ENCODE measurements at regions not wholly inside any gene's neighbourhood (a gene's known extent, or its start where the extent isn't known, plus 50 kb on each side); places are given as distances from the start of the nearest gene placed in this dataset.
"Not testable (repeated sequence)": the region's sequence is repeated elsewhere in the genome, so short reads cannot be mapped to it uniquely, and the experiment has no call there.

DNA sequence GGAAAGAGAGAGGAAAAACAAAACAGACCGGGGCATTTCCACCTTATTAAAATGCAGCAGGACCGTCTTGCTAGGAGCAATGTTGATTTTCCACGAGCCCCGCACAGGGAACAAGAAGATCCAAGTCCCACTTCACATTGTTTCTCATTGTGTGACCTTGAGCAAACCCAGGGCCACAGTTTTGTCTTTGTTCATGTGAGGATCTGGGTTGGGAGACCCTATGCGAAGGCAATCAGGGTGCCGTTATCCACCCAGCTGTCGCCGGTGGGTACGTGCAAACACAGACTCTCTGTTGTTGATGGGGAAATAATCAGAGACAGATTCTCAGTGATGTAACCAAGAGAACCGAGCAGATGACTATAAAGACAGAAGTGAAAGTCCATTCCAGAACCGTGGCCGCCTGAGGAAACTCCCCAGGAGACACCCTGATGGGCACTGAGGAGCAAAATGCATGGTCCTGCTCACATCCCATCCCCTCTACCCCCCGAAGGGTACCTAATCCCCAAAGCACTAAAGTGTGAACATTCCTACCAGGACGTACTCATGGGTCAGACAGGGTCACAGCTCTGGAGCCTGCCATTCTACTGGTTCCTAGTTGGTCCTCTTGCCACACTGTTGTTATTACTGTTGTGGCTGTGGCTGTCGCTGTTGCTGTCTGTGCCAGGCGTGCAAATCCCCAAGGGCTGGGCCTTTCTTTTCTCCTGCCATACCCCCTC, 102.7 kb upstream of the RBPJ start:
- no peak for DNase-seq

- no peak for DNase-seq
These were observed 101.9 kb upstream of the RBPJ start for GRCh38 chr4:26218677-26219605.

GRCh38 chr4:26220696-26221095, 100.1 kb upstream of the RBPJ start:
- no peak for DNase-seq

DNA sequence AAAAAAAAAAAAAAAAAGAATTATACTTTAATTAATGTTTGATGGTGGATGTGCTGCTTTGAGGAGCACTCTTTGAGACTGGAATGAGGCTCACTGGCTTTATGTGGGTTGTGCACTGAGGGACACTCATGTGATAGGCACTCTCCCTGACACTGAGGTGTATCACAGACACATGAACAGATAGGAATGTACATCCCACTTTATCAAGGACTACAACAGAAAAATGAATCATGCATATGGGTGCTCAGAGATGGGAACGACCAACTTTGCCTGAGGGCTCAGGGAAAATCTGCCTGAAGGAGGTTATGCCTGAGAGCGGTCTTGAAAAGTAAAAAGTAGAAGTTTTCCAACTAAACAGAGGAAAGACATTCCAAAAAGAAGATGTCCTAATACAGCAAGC, 97.7 kb upstream of the RBPJ start:
- no peak for DNase-seq

GRCh38 chr4:26226629-26227376, 94.0 kb upstream of the RBPJ start:
- no peak for DNase-seq

DNA sequence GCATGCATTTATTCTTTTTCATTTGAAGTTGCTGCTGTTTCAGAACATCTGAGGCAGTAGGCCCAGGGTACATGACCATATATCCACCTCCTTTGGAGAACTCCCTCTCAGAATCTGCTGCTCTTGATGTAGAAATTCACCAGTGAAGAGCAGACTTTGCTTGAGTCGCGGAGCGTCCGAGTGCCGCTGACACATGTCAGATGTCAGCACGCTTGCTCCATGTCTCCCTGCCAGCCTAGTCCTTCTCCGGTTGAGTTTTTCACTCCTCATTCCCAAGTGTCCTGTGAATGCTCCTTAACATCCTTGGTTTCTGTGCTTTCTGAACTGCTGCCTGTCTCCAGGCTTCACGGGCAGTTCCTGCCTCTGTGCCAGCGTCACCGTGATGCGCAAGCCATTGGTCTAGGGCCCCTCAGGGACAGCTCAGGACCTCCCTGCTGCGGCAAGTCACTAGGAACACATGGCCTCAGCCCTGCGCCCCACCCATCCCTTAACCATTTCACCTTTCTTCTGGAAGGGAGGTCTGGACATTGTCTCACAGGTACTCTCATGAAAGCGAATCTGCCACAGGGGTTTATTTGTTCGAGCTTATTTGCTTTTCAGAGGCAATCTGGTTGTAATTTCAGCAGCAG, 93.1 kb upstream of the RBPJ start:
- DNase-seq, result no peak

GRCh38 chr4:26228883-26229282, 91.9 kb upstream of the RBPJ start:
- no peak for DNase-seq

GRCh38 chr4:26229974-26230373, 90.8 kb upstream of the RBPJ start:
- no peak for DNase-seq

DNA sequence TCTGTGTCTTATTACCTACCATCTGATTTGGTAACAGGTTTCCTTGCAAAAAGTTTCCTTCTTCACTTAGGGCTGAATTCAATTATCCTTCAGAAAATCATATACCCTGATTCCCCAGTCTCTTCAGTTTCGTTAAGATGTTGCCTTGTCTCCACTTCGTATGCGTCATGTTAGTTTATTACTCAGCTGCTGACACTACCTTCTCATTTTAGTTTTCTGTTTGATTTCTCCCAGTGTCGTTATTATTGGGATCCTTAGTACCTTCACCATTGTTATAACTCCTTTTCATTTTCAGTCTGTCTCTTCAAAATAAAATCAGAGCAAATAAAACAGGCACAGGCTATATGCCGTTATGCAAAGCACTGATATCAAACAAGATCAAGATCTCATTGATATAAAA, 87.5 kb upstream of the RBPJ start:
- no peak for DNase-seq

- DNase-seq, result no peak
These were observed 85.3 kb upstream of the RBPJ start for GRCh38 chr4:26235500-26235899.

DNA sequence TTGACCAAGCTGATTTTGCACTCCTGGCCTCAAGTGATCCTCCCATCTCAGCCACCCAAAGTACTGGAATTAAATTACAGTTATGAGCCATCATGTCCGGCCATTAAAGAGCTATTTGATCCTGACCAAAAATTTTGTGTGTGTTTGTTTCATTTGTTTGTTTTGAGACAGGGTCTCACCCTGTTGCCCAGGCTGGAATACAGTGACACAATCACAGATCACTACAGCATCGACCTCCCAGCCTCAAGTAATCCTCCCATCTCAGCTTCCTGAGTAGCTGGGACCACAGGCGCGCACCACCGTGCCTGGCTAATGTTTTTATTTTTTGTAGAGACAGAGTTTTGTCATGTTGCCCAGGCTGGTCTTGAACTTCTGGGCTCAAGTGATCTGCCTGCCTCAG, 82.9 kb upstream of the RBPJ start:
- no peak for DNase-seq

DNA sequence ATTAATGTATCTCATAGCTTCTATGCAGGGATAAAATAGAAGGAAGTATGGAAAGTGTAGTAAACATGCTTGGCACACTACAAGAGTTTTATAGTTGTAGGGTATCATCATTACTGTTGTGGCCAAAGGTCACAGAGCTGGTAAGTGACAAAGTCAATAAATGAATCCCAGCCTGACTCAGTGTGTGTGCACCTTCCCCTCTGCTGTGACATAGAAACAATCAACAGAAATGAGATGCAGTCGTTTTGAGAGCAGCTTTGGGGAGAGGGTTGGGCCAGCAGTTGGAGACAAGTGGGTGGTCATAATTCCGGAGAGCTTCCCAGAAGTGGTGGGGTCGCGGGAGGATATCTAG, 82.4 kb upstream of the RBPJ start:
- DNase-seq, result no peak

DNA sequence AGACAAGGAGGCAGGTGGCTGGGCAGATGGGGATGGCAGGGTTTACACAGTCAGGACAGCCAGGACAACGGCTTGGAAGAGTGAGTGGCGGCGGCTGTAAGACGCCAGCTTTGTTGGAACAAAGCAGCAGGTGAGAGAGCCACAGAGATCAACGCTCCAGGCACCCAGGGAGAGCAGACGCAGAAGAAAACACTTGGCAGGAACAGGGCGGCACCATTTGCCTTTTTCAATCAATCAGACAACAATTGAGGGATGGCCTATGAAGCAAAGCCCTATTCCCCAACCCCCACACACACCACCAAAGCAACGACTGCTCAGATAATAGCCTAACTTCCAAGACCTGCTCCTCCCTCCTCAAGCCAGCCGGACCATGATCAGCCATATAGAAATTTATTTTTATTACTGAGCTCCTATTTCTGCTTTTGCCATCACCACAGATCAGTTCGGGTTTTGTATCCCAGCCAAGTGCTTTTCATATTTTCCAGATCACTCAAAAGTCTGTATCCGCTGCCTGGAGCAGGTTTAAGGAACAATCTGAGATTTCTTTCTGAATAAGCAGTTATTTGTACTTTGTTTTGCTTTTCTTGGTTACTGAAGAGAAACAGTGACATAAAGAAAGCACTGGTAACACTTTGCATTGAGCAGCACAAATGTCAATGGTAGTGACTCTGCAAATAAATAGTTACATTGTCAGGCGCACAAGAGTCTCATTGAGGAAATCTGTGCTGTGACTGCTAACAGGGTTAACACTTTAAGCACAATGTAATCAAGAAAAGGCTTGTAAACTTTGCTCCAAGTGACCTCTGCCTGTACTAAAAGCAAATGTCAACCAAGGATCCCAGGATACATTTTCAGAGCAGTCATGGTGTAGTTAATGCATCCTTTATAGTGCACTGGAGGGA, 81.8 kb upstream of the RBPJ start:
- DNase-seq, result no peak

DNA sequence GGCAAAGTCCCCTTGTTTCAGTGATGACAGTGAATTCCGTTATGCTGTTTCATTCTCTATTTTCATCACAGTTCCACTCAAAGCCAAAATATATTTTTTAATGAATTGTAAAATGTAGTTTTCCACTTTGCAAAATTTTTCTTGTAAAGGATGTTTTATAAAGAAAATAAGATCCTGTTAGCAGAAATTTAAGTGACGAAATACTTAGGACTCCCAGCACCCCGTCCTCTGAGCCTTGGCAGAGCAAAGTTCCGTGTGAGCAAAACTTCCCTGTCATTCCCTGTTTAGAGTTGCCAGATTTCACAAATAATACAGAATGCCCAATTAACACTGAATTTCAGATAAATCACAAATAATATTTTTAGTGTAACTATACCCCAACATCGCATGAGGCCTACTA, 81.0 kb upstream of the RBPJ start:
- DNase-seq, result no peak

DNA sequence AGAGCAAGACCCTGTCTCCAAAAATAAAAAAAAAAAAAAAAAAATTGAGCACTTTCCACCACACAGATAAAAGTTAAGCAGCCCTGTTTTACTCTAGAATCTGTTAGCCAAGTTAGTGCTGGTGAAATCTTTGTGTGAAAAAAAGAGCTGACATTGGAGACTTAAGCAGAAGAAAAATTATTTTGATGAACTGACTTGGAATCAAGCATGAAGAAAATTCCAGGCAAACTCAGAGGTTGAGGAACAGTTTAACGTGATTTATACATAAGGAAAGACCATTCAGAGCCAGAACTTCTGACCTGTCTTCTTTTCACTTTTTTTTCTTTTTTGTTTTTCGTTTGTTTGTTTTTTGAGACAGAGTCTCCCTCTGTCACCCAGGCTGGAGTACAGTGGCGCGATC, 79.6 kb upstream of the RBPJ start:
- no peak for DNase-seq

DNA sequence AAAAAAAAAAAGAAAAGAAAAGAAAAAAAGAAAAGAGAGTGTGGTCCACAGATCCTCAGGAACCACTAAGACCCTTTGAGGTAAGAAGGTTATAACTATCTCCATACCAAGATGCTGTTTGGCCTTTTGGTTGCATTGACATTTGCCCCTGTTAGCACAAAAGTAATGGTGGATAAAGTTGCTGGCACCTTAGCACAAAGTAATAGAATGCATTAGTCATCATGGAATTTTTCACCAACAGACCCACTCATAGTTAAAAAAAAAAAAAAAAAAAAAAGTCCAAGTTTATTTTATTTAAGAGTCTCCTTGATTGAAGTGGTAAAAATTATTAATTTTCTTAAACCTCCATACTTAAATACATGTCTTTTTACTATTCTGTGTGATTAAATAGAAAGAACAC, 78.4 kb upstream of the RBPJ start:
- DNase-seq, result no peak

- DNase-seq, result not testable (repeated sequence)
These were observed 76.7 kb upstream of the RBPJ start for GRCh38 chr4:26244138-26244537.

GRCh38 chr4:26248647-26249046, 72.2 kb upstream of the RBPJ start:
- no peak for DNase-seq

- DNase-seq, result peak; percentile 4
These were observed 68.3 kb upstream of the RBPJ start for GRCh38 chr4:26252349-26253025.

- no peak for DNase-seq
These were observed 66.8 kb upstream of the RBPJ start for GRCh38 chr4:26253968-26254367.

GRCh38 chr4:26255989-26256388, 64.8 kb upstream of the RBPJ start:
- no peak for DNase-seq

DNA sequence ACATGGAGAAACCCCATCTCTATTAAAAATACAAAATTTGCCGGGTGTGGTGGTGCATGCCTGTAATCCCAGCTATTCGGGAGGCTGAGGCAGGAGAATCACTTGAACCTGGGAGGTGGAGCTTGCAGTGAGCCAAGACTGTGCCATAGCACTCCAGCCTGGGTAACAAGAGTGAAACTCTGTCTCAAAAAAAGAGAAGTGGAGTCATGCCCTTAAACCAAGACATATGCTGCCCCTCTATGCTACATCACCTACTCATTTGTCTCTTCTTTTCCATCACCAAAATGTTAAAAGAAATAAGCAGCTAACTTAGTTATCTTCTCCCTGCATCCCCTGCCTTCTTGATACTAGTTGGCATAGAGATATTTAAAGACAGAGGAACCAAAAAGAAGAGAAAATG, 63.4 kb upstream of the RBPJ start:
- not testable (repeated sequence) for DNase-seq
